Caco-2 (cell line): ENCODE measurements at regions not wholly inside any gene's neighbourhood (a gene's known extent, or its start where the extent isn't known, plus 50 kb on each side); places are given as distances from the start of the nearest gene placed in this dataset.

Experiments used
- BruUV-seq: library from RNA; stranded (reverse); fragments of 400-500 nt; replicated peaks from 2 replicates; lab custom pipeline; 2021; lab: Mats Ljungman, UMichigan
- CTCF ChIA-PET: fragments of 300-600 bp; sonication (Branson Sonifier 250); formaldehyde crosslinking; loops from one replicate; lab custom pipeline; 2022; ENCODE audit warnings: antibody characterized with exemption; lab: Charles Lee
- POLR2A ChIA-PET: fragments of 300-600 bp; sonication (Branson Sonifier 250); formaldehyde crosslinking; loops from one replicate; lab custom pipeline; 2022; ENCODE audit warnings: antibody characterized with exemption; lab: Charles Lee
- DNase-seq, 2 experiments: peaks; one replicate each; pipeline versions ENCODE4 v3.0.0 to v3.0.0-alpha.2; 2020 to 2022
- H3K27me3 ChIP-seq: replicated peaks from 2 replicates; pipeline ENCODE4 v1.6.0; 2011; ENCODE audit warnings: low read length; ENCODE audit not compliant: control insufficient read depth, insufficient read depth
- H3K36me3 ChIP-seq: 2 replicates; pipeline ENCODE4 v1.5.1; 2011; ENCODE audit warnings: low read length; ENCODE audit not compliant: control insufficient read depth, insufficient read depth
- H3K4me1 ChIP-seq: fragments of 250-450 bp; sonication (Bioruptor Pico); 2 replicates; pipeline ENCODE4 v1.5.1; 2020; ENCODE audit warnings: mild to moderate bottlenecking
- H3K4me3 ChIP-seq: 2 replicates; pipeline ENCODE4 v1.5.1; 2011; ENCODE audit warnings: low read depth, mild to moderate bottlenecking, control low read depth, low read length
- H3K9me3 ChIP-seq: fragments of 250-450 bp; sonication (Bioruptor Pico); 2 replicates; pipeline ENCODE4 v1.5.1; 2020; ENCODE audit warnings: mild to moderate bottlenecking, moderate library complexity
- H3K27ac Mint-ChIP-seq: one replicate; pipeline ENCODE4 v1.8.0; 2022; ENCODE audit warnings: mixed read lengths; ENCODE audit not compliant: unreplicated experiment
- H3K27me3 Mint-ChIP-seq: one replicate; pipeline ENCODE4 v1.8.0; 2022; ENCODE audit warnings: mixed read lengths; ENCODE audit not compliant: insufficient read depth, unreplicated experiment
- H3K36me3 Mint-ChIP-seq: one replicate; pipeline ENCODE4 v1.8.0; 2022; ENCODE audit warnings: mild to moderate bottlenecking, mixed read lengths; ENCODE audit not compliant: insufficient read depth, unreplicated experiment
- H3K4me1 Mint-ChIP-seq: one replicate; pipeline ENCODE4 v1.8.0; 2022; ENCODE audit warnings: low read depth, mixed read lengths; ENCODE audit not compliant: unreplicated experiment
- H3K4me3 Mint-ChIP-seq: one replicate; pipeline ENCODE4 v1.8.0; 2022; ENCODE audit warnings: mild to moderate bottlenecking, moderate library complexity, mixed read lengths; ENCODE audit not compliant: unreplicated experiment
- H3K9me3 Mint-ChIP-seq: one replicate; pipeline ENCODE4 v1.8.0; 2022; ENCODE audit warnings: mixed read lengths; ENCODE audit not compliant: unreplicated experiment
- intact Hi-C: fragments of 100-400 bp; cut with micrococcal nuclease; formaldehyde crosslinking; loops from one replicate; pipeline ENCODE4 v1.10.0; 2022; ENCODE audit not compliant: unreplicated experiment
- TF ChIP-seq, protein P1 (sequence below), 2 experiments: fragments of 200-600 bp in 1 of 2; IDR thresholded peaks; 1 replicate in 1 of 2; 2 replicates in 1 of 2; pipeline versions ENCODE4 v1.5.1 to v1.8.0; 2011 to 2022; ENCODE audit warnings: antibody characterized with exemption in 1 of 2, control low read depth in 1 of 2, inconsistent platforms in 1 of 2, low read depth in 1 of 2, low read length in 1 of 2, mild to moderate bottlenecking in 1 of 2, moderate library complexity in 1 of 2; ENCODE audit not compliant: insufficient read depth in 1 of 2, severe bottlenecking in 1 of 2, unreplicated experiment in 1 of 2

DNA sequence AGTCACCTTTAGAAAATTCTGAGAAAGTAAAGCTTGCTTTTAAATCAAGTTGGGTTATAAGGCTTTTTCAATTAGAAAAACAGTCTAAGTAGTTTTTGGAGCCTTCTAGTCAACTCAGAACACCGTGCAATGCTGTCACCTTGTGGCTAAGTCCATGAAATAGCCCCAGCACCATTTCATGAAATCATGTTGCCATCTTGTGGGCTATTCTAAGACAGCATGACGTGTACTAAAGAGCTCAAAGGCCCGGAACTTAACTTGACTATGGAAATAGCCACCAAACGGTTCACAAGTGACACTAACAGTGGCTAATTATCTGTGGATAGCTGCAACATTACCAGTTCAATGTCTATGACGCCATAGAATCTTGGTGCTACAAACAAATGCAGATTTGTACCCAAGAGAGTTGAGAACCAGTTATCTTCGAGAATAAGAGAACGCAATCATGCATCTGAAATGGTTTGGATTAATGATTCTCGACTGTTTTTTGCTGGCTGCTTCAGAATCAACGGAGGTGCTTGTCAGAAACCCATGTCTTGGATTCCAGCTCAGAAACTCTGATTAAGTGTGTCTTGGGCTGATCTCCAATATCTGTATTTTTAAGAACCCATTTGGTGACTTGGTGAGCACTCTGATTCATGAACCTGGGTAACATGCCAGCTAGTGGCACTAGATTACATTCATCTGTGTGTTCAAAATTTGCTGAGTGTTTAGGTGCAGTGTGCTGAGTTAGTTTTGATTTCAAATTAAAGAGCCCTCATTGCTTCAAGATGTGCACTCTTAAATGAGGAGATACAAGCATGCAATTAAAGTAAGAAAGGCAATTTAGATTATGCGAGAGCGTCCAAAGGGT is 111.2 kb upstream of the MCTP2 start:
- peaks cover 8% of the 10 kb centered on the region for H3K4me1 ChIP-seq
- peaks cover 2% of the 10 kb centered on the region for H3K27me3 Mint-ChIP-seq
- CTCF ChIA-PET = interaction anchor here (0.5 to 1.6 kb wide), 38 partner anchors 9 to 1091 kb away, joined by 3 to 52 read pairs (median 4); partner anchors contain the start of gene RGMA
- intact Hi-C loops = loop anchor here (1.0 to 10.0 kb wide), 8 partner anchors 10 to 1090 kb away; no protein-coding TSS in a partner anchor
- no peaks in the 10 kb centered on the region for H3K9me3 Mint-ChIP-seq
- no peak overlapping the region for H3K4me3 Mint-ChIP-seq
- TF ChIP-seq, protein P1, sequence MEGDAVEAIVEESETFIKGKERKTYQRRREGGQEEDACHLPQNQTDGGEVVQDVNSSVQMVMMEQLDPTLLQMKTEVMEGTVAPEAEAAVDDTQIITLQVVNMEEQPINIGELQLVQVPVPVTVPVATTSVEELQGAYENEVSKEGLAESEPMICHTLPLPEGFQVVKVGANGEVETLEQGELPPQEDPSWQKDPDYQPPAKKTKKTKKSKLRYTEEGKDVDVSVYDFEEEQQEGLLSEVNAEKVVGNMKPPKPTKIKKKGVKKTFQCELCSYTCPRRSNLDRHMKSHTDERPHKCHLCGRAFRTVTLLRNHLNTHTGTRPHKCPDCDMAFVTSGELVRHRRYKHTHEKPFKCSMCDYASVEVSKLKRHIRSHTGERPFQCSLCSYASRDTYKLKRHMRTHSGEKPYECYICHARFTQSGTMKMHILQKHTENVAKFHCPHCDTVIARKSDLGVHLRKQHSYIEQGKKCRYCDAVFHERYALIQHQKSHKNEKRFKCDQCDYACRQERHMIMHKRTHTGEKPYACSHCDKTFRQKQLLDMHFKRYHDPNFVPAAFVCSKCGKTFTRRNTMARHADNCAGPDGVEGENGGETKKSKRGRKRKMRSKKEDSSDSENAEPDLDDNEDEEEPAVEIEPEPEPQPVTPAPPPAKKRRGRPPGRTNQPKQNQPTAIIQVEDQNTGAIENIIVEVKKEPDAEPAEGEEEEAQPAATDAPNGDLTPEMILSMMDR (IDR thresholded peaks at IDR 0.05; ENCODE audit: insufficient read depth in 1 of 2, low read depth in 1 of 2, low read length in 1 of 2, severe bottlenecking in 1 of 2, unreplicated experiment in 1 of 2) = peak; percentile 93 to 95
- no peaks in the 10 kb centered on the region for H3K9me3 ChIP-seq
- POLR2A ChIA-PET = interaction anchor here (1.5 kb wide), 1 partner anchor 120 kb away, joined by 6 read pairs; no protein-coding TSS in a partner anchor
- no peak overlapping the region for H3K4me3 ChIP-seq
- H3K36me3 Mint-ChIP-seq = no peaks in the 10 kb centered on the region
- BruUV-seq = no TSS peak
- H3K27me3 ChIP-seq = no peaks in the 10 kb centered on the region
- peaks cover 5% of the 10 kb centered on the region for H3K4me1 Mint-ChIP-seq
- H3K36me3 ChIP-seq = no peaks in the 10 kb centered on the region
- no peak overlapping the region for H3K27ac Mint-ChIP-seq
- peak; percentile 66 to 75 for DNase-seq

DNA sequence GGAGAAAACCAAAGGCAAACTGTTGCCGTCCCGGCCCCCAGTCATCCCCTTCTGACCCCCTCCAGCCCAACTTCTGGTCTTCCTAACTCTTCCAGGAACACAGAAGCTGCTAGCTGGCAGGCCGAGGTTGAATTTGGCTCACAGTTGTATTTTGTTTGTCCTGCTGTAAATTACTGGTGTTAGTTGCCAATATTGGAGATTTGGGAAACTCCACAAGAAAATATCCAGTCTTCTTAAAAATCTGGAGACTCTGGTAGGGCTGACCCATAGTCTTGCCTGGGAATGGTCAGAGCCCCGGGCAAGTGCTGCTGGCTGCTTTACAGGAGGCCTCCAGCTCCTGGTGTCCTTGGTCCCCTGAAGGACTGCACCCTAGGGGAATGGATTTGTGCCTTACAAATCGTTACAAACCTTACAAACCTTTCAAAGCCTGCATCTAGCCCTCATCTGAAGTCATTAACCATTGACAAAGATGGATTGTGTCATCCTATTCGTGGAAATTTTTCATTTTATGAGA is 112.0 kb upstream of the MCTP2 start:
- H3K27me3 Mint-ChIP-seq = peaks cover 2% of the 10 kb centered on the region
- Histone ChIP-seq H3K4me3 (no peak overlapping the region), H3K36me3 (no peaks in the 10 kb centered on the region), H3K9me3 (no peaks in the 10 kb centered on the region), H3K27me3 (no peaks in the 10 kb centered on the region), H3K4me1 (peaks cover 8% of the 10 kb centered on the region)
- H3K27ac Mint-ChIP-seq = no peak overlapping the region
- H3K4me3 Mint-ChIP-seq = no peak overlapping the region
- TF ChIP-seq, protein P1 (IDR thresholded peaks at IDR 0.05; ENCODE audit: insufficient read depth in 1 of 2, low read depth in 1 of 2, low read length in 1 of 2, severe bottlenecking in 1 of 2, unreplicated experiment in 1 of 2) = no peak
- intact Hi-C loops = loop anchor here (1.0 to 10.0 kb wide), 2 partner anchors 9 to 295 kb away; no protein-coding TSS in a partner anchor
- DNase-seq = peak; percentile 14 to 42
- BruUV-seq = no TSS peak
- ChIA-PET POLR2A (interaction anchor here (1.5 kb wide), 1 partner anchor 119 kb away, joined by 6 read pairs; no protein-coding TSS in a partner anchor), CTCF (interaction anchor here (0.9 to 1.6 kb wide), 22 partner anchors 8 to 1090 kb away, joined by 3 to 52 read pairs (median 8); partner anchors contain the start of gene RGMA)
- no peaks in the 10 kb centered on the region for H3K36me3 Mint-ChIP-seq
- H3K4me1 Mint-ChIP-seq = peaks cover 8% of the 10 kb centered on the region
- no peaks in the 10 kb centered on the region for H3K9me3 Mint-ChIP-seq

DNA sequence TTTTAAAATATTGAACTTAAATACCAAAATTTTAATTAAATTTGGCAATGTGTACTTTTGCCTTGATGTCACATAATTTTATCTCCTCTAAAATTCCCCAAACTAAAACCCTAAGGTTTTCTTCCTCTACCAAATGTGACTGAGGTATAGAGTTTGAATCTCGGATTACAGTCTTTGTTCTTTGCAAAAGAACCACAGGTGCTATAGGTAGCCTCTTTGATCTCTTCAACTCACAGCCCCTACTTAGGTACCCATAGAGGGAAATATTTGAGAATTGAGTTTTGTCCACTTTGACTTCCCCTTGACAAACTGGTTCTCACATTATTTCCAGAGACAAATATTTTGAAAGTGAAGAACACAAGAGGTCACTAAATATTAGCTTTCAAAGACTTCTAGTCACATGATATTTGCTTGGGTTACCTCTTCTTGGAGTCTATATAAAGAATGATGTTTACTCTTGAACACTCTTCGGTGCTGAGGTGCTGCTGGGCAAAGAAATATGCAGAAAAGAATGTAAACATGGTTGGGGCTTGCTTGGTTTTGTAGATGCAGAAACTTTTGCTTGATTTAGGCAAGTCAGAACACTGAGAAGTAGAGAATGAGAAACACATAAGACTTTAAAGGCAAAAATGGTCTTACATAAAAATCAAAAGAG is 120.8 kb upstream of the MCTP2 start:
- BruUV-seq = no TSS peak
- H3K9me3 Mint-ChIP-seq = no peaks in the 10 kb centered on the region
- H3K36me3 ChIP-seq = no peaks in the 10 kb centered on the region
- peaks cover 11% of the 10 kb centered on the region for H3K36me3 Mint-ChIP-seq
- intact Hi-C loops = loop anchor here (1.0 to 10.0 kb wide), 7 partner anchors 9 to 286 kb away; no protein-coding TSS in a partner anchor
- TF ChIP-seq, protein P1 (IDR thresholded peaks at IDR 0.05; ENCODE audit: insufficient read depth in 1 of 2, low read depth in 1 of 2, low read length in 1 of 2, severe bottlenecking in 1 of 2, unreplicated experiment in 1 of 2) = no peak
- peaks cover 51% of the 10 kb centered on the region for H3K4me1 ChIP-seq
- CTCF ChIA-PET = interaction anchor here (1.5 kb wide), 1 partner anchor 9 kb away, joined by 17 read pairs; no protein-coding TSS in a partner anchor
- DNase-seq = peak; percentile 52 to 65
- no peaks in the 10 kb centered on the region for H3K9me3 ChIP-seq
- H3K27me3 ChIP-seq = no peaks in the 10 kb centered on the region
- peaks cover 57% of the 10 kb centered on the region for H3K4me1 Mint-ChIP-seq
- peak overlapping the region; percentile 20 for H3K27ac Mint-ChIP-seq
- peak overlapping the region; percentile 47 for H3K4me3 Mint-ChIP-seq
- H3K27me3 Mint-ChIP-seq = no peaks in the 10 kb centered on the region
- no peak overlapping the region for H3K4me3 ChIP-seq
- POLR2A ChIA-PET = no interaction called here
